HPDE6-E6E7 (cell line): ENCODE measurements at regions not wholly inside any gene's neighbourhood (a gene's known extent, or its start where the extent isn't known, plus 50 kb on each side); places are given as distances from the start of the nearest gene placed in this dataset.

Source experiments
- DNase-seq: peaks from one replicate; pipeline ENCODE4 v3.0.0; 2011; ENCODE audit warnings: missing footprints; ENCODE audit errors: extremely low spot score

DNA sequence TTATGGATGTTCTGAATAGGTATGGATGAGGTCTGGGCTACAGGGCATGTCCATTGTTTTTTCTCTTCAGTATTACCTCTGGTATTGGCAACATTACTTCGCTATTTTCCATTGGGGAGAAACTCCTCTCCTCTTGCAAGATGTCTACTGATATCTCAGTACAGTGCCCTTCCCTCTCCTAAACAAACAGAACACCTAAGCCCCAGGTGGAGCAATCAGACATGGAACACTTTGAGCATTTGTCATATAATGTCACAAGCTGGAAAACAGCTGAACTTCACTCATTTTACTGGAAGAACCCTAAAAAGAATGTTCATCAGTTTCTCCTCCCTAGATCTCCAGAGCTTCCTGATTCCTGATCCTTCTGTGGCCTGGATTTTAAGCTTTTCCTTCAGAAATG lies 339.8 kb downstream of the FRK start:
- no peak for DNase-seq

DNA sequence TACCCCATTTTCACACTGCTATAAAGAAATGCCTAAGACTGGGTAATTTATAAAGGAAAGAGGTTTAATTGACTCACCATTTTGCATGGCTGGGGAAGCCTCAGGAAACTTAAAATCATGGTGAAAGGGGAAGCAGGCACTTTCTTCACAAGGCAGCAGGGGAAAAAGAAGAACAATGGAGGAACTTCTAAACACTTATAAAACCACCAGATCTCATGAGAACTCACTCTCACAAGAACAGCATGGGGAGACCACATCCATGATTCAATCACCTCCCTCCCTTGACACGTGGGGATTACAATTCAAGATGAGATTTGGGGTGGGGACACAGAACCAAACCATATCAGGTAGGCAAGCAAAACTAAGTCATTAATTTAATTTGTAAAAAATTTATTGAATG lies 343.2 kb downstream of the FRK start:
- no peak for DNase-seq

DNA sequence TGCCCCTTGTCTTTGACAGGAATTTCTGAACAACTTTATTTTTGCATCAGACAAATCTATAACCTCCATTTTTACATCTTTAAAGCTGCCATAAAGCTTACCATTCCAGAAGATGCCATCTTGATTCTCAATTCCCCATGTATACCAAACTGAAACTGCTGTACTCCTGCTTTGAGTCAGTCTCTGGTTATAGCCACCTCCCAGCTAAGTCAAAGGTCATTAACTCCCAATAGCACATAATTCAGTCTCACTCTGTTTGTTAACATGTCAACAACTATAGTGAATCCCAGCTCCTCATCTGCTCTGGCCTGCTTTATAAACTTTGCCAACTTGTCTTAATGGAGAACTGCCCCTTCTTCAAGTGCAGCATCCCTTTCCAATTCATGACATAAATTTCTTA lies 343.6 kb downstream of the FRK start:
- no peak for DNase-seq

DNA sequence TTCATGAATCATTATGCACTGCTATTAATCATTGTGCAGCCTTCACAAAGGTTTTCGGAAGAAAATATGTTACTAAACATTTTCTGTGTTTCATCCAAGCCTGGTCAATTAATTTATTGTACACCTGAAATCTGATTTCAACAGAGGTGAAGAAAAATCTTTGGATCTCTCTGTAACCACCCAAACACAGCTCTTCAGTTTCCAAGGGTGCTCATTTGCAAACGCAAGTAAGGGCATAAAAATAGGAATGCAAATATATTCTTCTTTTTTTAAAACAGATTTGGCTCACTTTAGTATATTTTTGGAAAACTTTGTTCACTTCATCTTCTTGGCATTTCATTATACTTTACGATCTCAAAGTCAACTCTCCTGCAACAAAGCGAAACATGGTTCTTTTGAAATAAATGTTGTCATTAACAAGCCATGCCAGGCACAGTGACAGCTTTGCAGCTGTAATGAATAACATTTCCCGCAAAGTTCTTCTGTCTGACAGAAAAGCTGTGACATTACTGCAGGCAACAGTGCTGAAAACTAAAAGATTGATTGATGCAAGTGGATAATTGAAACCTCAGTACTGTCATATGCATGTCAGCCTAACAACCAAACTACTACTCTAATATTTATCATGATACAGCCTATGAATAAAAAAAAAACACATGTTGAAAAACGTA lies 348.3 kb downstream of the FRK start:
- DNase-seq, result no peak

DNA sequence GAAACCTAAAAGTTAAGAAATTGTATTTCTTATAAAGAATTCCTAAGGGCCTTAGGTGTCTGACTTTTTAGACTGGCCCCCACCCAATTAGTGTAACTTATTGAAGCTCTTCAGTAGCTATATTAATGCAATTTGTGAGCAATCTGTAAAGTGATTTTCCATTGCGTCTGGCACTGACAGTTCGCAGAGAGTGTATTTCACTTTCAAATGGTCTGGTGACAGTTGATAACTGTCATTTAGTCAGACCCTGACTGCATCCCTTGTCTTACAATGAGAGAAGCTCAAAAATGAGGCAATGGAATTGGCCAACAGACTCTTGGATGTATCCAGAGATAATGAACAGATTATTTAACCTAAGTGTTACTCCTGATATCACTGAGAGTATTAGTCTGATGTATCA lies 351.8 kb downstream of the FRK start:
- no peak for DNase-seq

DNA sequence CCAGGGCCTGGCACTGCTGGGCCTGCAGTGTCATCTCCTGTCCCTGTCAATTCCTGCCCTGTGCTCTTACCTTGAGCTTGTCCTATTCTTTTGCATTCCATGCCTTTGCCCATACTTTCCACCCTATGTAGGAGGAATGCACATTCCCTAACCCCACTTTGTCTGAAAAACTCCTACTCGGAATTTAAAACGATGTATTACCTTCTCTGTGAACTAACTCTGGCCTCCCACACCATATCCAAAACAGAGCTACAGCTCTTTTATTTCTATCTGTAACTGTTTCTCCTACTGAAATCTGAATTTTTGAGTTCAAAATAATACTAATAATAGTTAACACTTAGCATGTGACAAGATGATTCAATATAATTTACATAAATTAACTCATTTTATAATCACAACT lies 353.7 kb downstream of the FRK start:
- DNase-seq, result no peak

DNA sequence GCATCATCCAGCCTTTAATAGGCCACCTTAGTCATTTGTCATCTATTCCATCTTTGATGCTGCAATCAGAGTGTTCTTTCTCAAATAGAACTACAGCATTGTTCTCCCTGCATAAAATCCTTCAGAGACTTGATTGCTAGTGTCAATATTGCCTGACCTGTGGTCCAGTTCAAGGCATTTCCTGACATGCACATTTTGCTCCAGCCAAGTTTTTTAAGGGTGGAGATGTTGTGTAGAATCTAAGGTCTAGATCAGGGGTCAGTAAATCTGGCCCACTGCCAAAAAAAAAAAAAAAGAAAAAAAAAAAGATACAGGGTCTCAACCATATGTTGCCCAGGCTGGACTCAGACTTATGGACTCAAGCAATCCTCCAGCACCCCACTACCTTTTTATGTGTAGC lies 354.4 kb downstream of the FRK start:
- no peak for DNase-seq

DNA sequence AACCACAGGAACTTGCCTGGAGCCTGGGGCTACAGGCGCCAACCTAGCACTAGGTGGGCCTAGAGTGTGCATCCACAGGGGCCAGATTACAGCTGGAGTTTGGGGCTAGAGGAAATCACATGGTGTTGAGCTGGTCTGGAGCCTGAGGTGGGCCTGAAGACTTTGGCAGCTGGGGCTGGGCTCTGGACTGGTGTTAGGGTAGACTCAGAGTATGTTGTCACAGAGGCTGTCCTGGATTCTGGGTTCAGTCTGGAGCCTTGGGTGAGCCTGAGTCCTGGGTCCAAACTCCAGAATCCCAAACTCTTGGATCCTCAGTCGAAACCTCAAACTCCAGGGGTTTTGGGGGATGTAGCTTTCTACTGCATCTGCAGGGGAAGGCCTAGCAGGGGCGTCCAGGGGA lies 356.7 kb downstream of the FRK start:
- DNase-seq, result no peak

DNA sequence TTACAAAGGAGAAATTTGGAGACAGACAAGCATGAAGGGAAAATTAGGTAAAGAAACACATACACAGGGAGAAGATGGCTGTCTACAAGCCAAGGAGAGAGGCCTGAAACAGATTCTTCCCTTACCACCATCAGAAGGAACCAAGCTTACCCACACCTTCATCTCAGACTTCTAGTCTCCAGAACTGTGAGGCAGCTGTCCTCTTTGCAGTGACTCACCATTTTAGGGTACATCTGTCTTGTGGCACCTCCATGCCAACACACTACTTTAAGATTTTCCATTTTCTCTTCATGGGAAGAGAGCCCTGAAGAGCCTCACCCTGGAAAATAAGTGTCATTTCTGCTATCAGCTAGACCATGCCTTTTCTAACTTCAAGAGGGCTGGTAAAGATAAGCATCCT lies 369.3 kb downstream of the FRK start:
- DNase-seq, result no peak

DNA sequence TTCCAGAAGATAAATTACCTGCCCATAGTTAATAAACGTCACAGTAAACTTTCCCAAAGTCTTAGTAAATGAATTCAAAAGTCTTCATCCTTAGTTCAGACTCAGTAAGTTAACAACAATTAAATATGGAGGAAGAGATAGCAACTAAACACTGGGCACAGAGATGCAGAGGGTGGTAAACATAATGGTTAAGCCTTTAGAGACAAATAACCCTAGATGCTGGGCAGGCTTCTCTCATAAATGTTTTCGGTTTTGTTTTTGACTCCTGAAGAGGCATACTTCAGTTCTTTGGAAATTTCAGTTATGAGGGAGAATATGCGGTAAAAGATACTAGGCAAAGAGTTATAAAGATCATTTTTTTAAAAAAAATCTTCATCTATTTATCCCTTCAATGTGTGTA lies 369.8 kb downstream of the FRK start:
- DNase-seq, result no peak

DNA sequence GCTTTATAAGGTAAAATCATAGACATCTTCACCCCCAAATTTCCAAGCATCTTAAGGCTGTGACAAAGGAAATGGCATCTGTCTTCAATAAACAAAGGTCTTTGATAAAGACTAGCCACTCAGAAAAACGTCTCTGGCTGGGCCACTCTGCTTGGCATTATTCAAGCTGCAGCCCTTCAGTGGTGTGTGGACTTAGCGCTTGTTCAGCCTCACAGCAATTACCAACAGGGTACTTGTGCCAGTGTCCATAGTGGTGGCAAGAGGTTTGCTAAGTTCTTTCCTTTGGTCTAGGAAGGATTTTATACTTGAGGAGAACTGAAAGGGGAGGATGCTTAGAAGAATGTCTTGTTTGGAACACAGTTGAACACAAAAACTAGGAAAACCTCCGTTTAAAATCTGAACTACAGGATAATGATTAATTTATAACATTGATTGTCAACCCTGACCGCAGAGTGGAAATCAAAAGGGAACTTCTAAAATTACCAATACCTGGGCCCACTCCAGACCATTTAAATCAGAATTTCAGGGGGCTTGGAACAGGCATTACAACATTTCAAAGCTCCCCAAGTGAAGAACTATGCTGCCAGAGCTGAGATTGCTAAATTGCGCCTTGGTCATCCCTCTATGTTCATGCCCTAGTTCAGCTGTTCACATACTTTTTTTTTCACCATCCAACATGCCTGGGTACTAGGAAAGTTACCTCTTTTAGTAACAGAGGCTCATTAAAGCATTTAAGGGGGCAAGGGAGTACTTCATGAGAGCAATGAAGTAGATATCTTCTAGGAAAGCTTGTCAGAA lies 378.5 kb downstream of the FRK start:
- no peak for DNase-seq

DNA sequence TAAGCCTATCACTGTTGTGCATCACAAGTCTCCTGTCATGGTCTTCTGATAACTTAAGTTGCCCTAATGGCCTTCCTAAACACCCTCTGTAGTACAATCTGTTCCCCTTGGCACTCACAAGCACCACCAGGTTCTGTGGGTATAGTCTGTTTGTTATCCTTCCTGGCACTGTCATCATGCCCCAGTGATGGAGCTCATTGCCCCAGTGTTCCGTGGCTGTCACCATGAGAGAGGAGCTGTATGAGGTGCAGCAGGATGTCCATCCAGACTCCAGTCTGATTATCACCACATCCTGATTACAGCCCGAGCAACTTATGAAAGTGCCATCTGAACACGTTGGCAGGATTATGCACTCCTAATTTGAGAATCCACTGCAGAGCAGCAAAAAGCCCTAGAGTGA lies 380.1 kb downstream of the FRK start:
- DNase-seq, result no peak

DNA sequence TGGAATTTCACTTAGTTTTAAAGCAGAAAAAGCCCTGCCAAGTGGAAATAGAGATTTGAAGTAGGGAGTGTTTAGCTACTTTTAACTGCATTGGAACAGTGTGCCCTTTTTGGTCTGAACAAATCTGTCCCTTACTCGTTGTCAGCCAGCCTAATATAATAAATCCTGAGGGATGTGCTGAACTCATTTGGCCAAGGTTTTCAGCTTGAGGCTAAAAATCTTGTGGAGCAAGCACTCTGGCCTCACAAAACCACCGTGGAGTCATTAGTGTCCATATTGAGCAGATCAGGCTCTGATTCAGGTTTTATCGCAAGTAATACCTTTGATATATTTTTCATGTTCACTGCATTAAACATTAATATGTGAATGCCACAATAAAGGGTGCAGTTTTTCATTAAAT lies 383.5 kb downstream of the FRK start:
- DNase-seq, result no peak

DNA sequence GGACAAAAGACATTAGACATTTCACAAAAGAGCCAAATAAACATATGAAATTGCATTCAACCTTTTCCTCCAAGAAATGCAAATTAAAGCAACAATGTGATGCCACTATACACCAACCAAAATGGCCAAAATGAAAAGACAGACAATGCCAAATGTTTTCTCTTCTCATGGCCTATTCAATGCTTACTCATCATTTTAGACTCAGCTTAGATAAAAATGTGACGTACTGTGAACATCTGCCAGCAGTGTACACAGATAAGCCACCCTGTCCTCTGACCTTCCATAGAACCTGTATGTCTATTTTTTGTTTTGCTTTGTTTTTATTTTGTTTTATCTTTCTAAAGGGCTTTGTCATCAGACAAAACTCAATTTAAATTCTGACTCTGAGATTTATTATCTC lies 385.2 kb downstream of the FRK start:
- no peak for DNase-seq

DNA sequence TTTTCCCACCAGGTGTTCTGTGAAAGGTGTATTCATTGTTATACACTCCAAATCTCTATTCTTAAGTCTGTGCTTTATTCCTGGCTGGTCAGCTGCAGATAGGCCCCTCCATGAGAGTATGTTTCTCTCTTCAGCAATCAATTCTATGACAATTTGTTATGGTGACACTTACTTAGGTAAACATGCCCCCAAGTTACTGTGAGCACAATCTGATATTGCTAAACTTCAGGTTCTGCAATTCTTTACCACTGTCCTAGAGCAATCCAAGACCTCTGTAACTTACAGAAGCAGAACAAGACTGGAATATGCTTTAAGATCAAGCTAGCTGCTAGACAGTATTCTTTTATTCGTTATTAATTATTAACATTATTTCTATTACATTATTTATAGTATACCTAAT lies 391.9 kb downstream of the FRK start:
- DNase-seq, result no peak

DNA sequence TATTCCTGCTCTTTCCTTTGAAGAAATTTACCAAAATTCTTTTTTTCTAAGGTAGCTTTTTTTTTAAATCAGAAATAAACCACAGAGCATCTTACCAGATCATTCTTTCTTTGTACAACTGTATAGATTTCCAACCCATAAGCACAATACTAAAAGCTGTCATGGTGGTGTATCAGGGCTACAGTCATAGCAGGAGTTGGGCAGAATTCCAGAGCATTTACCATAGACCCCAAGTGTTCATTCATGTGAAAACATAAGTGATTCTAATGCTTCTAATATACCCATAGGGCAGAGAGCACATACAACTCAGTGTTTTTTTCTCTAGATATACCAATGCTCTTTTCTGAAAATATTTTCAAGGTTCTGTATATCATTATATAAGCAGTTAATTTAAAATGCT lies 392.5 kb downstream of the FRK start:
- DNase-seq, result no peak

DNA sequence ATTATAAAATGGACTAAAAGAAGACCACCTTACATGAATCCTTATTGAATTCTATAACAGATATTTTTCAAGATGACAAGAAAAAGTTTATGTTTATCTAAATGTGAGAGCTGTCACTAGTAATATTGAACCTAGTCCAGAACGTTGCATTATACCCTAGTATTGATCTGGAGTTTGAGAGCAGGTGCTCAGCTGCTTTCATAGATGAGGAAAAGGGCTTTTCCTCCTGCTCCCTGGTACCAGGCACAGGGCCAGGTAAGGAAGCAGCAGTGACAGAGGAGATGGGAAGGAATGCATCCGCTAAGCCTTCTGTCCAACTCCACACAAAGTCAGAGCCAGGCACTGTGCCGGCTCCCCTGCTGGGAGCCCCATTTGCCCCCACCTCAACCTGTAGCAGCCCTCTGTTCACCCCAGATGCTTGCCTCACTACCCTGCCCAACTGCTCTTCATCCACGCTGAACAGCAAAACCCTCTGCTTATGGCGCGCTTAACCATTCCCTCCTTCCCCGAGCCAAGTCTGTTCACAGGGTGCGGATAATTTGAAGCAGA lies 393.1 kb downstream of the FRK start:
- no peak for DNase-seq

DNA sequence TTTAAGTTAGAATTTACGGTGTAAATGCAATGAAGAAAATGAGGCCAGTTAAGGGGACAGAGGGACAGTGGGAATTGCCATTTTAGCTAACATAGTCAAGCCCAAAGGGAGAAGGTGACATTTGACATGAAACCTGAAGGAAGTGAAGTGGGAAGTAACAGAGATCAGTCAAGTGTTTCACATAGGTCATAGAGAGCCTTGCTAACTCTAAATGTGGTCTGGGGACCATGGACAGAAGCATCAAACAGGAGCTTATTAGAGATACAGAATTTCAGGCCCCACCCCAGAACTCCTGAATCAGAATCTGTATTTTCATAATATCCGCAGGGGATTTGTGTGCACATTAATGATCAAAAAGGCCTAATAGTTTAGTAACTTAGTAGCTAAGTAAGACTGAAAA lies 393.7 kb downstream of the FRK start:
- DNase-seq, result no peak

DNA sequence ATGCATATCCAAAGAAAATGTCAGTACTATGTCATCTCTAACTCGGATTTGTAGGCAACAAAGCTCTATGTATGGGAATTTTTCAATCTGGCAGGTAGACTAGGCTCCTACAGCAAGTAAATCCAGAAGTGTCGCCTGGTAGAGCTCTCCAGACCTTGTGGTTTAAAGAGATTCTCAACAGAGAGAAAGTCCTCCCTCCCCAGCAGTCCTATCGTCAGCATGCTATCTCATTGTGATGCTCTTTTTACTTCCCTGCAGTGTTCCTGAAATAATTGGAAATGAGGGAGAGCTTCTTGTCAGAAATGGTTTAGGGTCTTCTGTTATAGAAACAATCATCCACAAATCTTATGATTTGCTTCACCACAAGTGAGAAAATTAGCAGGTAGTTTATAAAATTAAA lies 395.4 kb downstream of the FRK start:
- no peak for DNase-seq

DNA sequence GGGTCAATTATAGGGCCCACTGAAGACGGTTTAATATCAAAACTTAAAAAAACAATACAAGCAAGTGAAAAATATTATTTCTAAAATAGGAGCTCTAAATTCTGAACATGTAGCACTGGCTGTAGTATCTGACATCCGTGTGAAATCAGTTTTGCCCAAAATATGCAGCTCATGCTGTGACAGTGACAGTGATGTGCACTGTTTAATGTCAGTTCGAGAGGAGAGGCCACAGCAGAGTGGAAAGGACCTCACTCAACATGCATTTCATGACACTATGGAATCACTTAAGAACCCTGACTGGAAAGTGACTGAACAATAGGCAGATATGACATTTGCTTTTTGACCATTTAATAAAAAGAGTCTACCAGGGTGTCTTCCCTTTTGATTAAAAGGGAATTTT lies 397.0 kb downstream of the FRK start:
- DNase-seq, result no peak

DNA sequence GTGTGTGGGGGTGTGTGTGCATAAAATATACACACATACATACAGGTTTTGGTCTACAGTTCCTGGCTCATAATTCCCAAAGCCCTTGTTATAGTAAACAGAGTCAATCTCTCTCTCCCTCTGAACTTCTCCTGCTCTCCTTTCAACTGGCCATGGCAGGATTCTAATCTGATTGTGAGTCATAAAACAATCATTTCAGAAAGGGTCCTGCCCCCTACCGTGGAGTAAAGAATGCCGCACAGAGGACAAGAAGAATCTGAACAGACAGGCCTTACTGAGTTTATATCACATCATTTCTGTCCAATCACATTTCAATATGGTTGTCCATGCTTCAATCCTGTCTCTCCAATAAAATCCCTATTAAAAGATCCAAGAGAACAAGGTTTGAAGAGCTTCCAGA lies 416.9 kb downstream of the FRK start:
- DNase-seq, result no peak

DNA sequence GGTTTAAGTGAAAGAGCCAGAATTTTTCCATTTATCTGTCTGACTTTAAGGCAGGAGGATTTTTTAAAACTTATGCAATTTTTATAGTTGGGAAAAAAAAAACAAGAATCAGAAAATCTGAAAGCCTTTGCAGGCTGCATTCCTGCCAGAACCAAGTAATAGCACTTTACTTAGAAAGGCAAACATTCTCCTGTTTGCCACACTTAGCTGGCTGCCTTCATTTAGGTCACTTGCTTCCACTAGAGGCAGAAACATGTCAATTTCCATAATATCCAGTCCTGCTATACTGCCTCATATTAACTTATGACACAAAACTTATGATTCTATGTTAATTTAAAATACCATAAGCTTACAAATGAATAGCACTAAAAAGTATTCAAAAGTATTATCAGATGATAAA lies 425.8 kb downstream of the FRK start:
- DNase-seq, result no peak

DNA sequence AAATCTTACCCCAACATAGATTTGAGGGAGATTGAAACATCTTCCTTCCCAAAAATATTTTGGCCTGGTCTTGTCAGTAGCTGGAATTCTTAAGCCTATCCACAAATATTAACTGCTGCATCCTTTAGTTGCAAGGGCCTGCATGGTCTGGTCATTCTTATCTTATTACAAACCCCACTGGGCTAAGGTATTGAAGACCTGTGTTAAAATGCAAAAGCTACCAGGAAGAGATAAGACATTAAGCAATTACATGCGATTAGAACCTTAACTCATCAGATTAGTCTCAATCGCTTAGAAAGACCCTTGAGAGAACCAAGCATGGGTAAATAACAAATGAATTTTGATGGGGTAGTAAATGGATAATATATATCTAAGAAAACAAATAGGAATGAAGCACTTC lies 426.6 kb downstream of the FRK start:
- DNase-seq, result no peak

DNA sequence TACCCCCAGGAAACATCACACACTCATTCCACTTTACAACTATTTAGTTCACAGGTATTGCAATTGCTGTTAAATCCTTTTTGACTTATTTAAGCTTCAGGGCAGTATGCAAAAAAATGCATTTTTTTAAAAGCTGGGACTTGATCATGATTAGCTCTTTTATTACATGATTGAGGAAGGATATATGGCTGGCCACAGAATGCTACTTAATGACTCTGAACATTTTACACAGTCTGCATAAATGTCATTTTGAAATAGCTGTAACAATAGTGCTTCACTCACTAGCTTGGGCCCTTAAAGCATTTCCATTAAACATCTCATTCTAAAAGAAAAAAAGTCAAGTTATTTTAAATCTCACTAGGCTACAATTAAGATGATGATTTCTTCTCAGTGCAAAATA lies 429.7 kb downstream of the FRK start:
- DNase-seq, result no peak
